SK-N-MC (cell line): ENCODE measurements at regions not wholly inside any gene's neighbourhood (a gene's known extent, or its start where the extent isn't known, plus 50 kb on each side); places are given as distances from the start of the nearest gene placed in this dataset.

Experiments used
- EZH2 ChIP-seq: fragments of 200-600 bp; sonication (generic); IDR thresholded peaks from one replicate; pipeline ENCODE4 v1.6.1; 2017; ENCODE audit warnings: antibody characterized with exemption
- FOXP2 ChIP-seq: optimal IDR thresholded peaks from 2 replicates; pipeline ENCODE3; 2011; ENCODE audit warnings: mild to moderate bottlenecking, moderate library complexity; ENCODE audit not compliant: insufficient read depth; ENCODE audit errors: extremely low read length, control extremely low read depth
- POLR2AphosphoS5 ChIP-seq: IDR thresholded peaks from 2 replicates; pipeline ENCODE4 v1.6.1; 2012; ENCODE audit warnings: mild to moderate bottlenecking, low read depth, low read length, borderline replicate concordance

- TF ChIP-seq POLR2AphosphoS5: no peak
- no peak for TF ChIP-seq EZH2
- no peak for TF ChIP-seq FOXP2
Measured at GRCh38 chr20:60201198-60201835, 243.1 kb downstream of the CDH26 start.
